Parathyroid adenoma (tissue), 2 donors: ENCODE measurements at regions not wholly inside any gene's neighbourhood (a gene's known extent, or its start where the extent isn't known, plus 50 kb on each side); places are given as distances from the start of the nearest gene placed in this dataset.

Experiments used
- H2AFZ ChIP-seq: fragments of 300-600 bp; sonication (generic); one replicate; pipeline ENCODE4 v1.7.0; 2017; ENCODE audit warnings: antibody characterized with exemption, mild to moderate bottlenecking
- H3K27ac ChIP-seq: fragments of 300-600 bp; sonication (generic); one replicate; pipeline ENCODE4 v1.7.0; 2017
- H3K27me3 ChIP-seq: fragments of 300-600 bp; sonication (generic); one replicate; pipeline ENCODE4 v1.7.0; 2017; ENCODE audit warnings: low read length; ENCODE audit not compliant: control insufficient read depth, insufficient read depth
- H3K36me3 ChIP-seq: fragments of 300-600 bp; sonication (generic); one replicate; pipeline ENCODE4 v1.7.0; 2017; ENCODE audit warnings: low read length; ENCODE audit not compliant: control insufficient read depth, insufficient read depth
- H3K4me1 ChIP-seq: fragments of 300-600 bp; sonication (generic); one replicate; pipeline ENCODE4 v1.7.0; 2017; ENCODE audit warnings: control low read depth
- H3K4me2 ChIP-seq: fragments of 300-600 bp; sonication (generic); one replicate; pipeline ENCODE4 v1.7.0; 2017; ENCODE audit warnings: low read length
- H3K4me3 ChIP-seq: fragments of 300-600 bp; sonication (generic); one replicate; pipeline ENCODE4 v1.7.0; 2017; ENCODE audit warnings: low read depth, low read length
- H3K79me2 ChIP-seq: fragments of 300-600 bp; sonication (generic); one replicate; pipeline ENCODE4 v1.7.0; 2017; ENCODE audit warnings: control low read depth
- H3K9ac ChIP-seq: fragments of 300-600 bp; sonication (generic); one replicate; pipeline ENCODE4 v1.7.0; 2017; ENCODE audit warnings: mild to moderate bottlenecking
- H3K9me3 ChIP-seq: fragments of 300-600 bp; sonication (generic); one replicate; pipeline ENCODE4 v1.7.0; 2017; ENCODE audit warnings: low read length; ENCODE audit not compliant: control insufficient read depth
- TF ChIP-seq, protein P1 (sequence below): fragments of 300-600 bp; sonication (generic); IDR thresholded peaks from one replicate; pipeline ENCODE4 v1.7.0; 2017; ENCODE audit warnings: antibody characterized with exemption, mild to moderate bottlenecking
- donor health status: primary hyperparathyroidism.

- Histone ChIP-seq H3K27me3 (no peaks in the 10 kb centered on the region), H2AFZ (no peak overlapping the region), H3K9ac (no peak overlapping the region), H3K4me2 (no peak overlapping the region), H3K79me2 (no peaks in the 10 kb centered on the region), H3K9me3 (no peaks in the 10 kb centered on the region), H3K4me1 (no peaks in the 10 kb centered on the region), H3K27ac (no peak overlapping the region), H3K36me3 (no peaks in the 10 kb centered on the region), H3K4me3 (no peak overlapping the region)
- TF ChIP-seq, protein P1, sequence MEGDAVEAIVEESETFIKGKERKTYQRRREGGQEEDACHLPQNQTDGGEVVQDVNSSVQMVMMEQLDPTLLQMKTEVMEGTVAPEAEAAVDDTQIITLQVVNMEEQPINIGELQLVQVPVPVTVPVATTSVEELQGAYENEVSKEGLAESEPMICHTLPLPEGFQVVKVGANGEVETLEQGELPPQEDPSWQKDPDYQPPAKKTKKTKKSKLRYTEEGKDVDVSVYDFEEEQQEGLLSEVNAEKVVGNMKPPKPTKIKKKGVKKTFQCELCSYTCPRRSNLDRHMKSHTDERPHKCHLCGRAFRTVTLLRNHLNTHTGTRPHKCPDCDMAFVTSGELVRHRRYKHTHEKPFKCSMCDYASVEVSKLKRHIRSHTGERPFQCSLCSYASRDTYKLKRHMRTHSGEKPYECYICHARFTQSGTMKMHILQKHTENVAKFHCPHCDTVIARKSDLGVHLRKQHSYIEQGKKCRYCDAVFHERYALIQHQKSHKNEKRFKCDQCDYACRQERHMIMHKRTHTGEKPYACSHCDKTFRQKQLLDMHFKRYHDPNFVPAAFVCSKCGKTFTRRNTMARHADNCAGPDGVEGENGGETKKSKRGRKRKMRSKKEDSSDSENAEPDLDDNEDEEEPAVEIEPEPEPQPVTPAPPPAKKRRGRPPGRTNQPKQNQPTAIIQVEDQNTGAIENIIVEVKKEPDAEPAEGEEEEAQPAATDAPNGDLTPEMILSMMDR: no peak
Observed at GRCh38 chr4:110292994-110293744, 94.8 kb upstream of the ELOVL6 start.

GRCh38 chr4:110290511-110290910 is 92.1 kb upstream of the ELOVL6 start:
- Histone ChIP-seq H3K4me1 (no peaks in the 10 kb centered on the region), H3K9me3 (no peaks in the 10 kb centered on the region), H3K9ac (no peak overlapping the region), H2AFZ (no peak overlapping the region), H3K27me3 (no peaks in the 10 kb centered on the region), H3K4me2 (no peak overlapping the region), H3K4me3 (no peak overlapping the region), H3K27ac (no peak overlapping the region), H3K36me3 (no peaks in the 10 kb centered on the region), H3K79me2 (no peaks in the 10 kb centered on the region)
- TF ChIP-seq, protein P1: no peak

GRCh38 chr4:110289601-110290100 is 91.2 kb upstream of the ELOVL6 start:
- Histone ChIP-seq H3K9ac (no peak overlapping the region), H3K27ac (no peak overlapping the region), H3K4me1 (no peaks in the 10 kb centered on the region), H3K4me2 (no peak overlapping the region), H3K36me3 (no peaks in the 10 kb centered on the region), H3K79me2 (no peaks in the 10 kb centered on the region), H3K9me3 (no peaks in the 10 kb centered on the region), H3K4me3 (no peak overlapping the region), H3K27me3 (no peaks in the 10 kb centered on the region), H2AFZ (no peak overlapping the region)
- TF ChIP-seq, protein P1: no peak

- no peak overlapping the region for H3K4me2 ChIP-seq
- no peaks in the 10 kb centered on the region for H3K79me2 ChIP-seq
- H3K4me1 ChIP-seq: no peaks in the 10 kb centered on the region
- H3K4me3 ChIP-seq: no peak overlapping the region
- no peak overlapping the region for H2AFZ ChIP-seq
- no peaks in the 10 kb centered on the region for H3K9me3 ChIP-seq
- TF ChIP-seq, protein P1: no peak
- no peaks in the 10 kb centered on the region for H3K36me3 ChIP-seq
- no peak overlapping the region for H3K9ac ChIP-seq
- no peak overlapping the region for H3K27ac ChIP-seq
- H3K27me3 ChIP-seq: no peaks in the 10 kb centered on the region
Observed at GRCh38 chr4:110287130-110287529, 88.7 kb upstream of the ELOVL6 start.

DNA sequence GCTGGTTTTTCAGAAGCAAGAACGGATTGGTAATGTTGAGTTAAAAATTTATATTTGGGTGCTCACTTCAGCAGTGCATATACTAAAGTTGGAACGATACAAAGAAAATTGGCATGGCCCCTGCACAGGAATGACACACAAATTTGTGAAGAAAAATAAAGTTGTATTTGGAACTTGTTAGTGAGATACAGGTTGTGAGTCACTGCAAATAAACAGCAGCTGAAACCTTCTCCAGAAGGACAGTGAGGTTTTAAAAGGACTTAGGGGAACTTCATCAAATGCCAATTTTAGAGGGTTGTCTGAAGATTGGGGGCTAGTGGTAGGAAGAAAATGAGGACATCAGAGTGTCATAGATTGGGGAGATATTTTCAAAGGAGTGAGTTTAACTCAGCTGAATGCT is 79.7 kb upstream of the ELOVL6 start:
- H3K79me2 ChIP-seq: no peaks in the 10 kb centered on the region
- no peaks in the 10 kb centered on the region for H3K9me3 ChIP-seq
- H2AFZ ChIP-seq: no peak overlapping the region
- H3K4me2 ChIP-seq: no peak overlapping the region
- no peak overlapping the region for H3K9ac ChIP-seq
- H3K36me3 ChIP-seq: no peaks in the 10 kb centered on the region
- H3K27ac ChIP-seq: no peak overlapping the region
- no peaks in the 10 kb centered on the region for H3K27me3 ChIP-seq
- TF ChIP-seq, protein P1: no peak
- no peak overlapping the region for H3K4me3 ChIP-seq
- no peaks in the 10 kb centered on the region for H3K4me1 ChIP-seq
